ENCODE measurements at regions not wholly inside any gene's neighbourhood (a gene's known extent, or its start where the extent isn't known, plus 50 kb on each side); places are given as distances from the start of the nearest gene placed in this dataset.

DNA sequence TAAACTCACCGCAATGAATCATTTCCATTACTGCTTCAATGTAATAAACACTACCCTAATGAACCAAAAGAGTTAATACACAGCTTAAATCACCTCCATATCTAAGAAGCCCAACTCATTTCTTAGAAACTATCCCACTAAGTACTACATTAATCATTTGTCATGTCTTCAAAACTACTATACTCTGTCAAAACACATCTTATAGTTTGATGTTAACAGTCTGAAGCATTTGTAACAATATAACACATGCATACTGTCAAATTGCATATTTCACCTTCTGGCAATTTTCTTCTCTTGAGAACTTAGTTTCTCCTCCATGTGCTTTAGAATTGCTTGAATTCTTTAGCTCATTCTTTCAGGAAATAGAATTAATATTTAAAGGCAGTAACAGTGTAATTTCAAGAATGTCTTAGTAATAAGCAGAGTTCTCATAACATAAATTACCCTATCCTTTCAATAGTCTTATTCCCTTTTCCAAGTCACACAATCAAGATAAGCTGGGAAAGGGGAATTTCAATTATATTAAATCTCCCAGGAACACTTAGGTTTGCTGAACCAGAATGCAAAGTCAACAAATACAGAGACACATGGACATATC lies 199.7 kb downstream of the ATPSCKMT start:
- no peak for TF ChIP-seq POLR2AphosphoS5 (IDR thresholded peaks at IDR 0.05)
- TF ChIP-seq, protein P1, sequence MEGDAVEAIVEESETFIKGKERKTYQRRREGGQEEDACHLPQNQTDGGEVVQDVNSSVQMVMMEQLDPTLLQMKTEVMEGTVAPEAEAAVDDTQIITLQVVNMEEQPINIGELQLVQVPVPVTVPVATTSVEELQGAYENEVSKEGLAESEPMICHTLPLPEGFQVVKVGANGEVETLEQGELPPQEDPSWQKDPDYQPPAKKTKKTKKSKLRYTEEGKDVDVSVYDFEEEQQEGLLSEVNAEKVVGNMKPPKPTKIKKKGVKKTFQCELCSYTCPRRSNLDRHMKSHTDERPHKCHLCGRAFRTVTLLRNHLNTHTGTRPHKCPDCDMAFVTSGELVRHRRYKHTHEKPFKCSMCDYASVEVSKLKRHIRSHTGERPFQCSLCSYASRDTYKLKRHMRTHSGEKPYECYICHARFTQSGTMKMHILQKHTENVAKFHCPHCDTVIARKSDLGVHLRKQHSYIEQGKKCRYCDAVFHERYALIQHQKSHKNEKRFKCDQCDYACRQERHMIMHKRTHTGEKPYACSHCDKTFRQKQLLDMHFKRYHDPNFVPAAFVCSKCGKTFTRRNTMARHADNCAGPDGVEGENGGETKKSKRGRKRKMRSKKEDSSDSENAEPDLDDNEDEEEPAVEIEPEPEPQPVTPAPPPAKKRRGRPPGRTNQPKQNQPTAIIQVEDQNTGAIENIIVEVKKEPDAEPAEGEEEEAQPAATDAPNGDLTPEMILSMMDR (IDR thresholded peaks at IDR 0.05): no peak
- TF ChIP-seq POLR2A (IDR thresholded peaks at IDR 0.05): no peak
